H1 (cell line): ENCODE measurements at regions not wholly inside any gene's neighbourhood (a gene's known extent, or its start where the extent isn't known, plus 50 kb on each side); places are given as distances from the start of the nearest gene placed in this dataset.

ENCODE experiments used
- CTCF ChIA-PET: fragments of 300-600 bp; sonication (Branson Sonifier 250); formaldehyde crosslinking; loops from one replicate; lab custom pipeline; 2021; ENCODE audit not compliant: partially characterized antibody; lab: Charles Lee
- POLR2A ChIA-PET: fragments of 300-600 bp; sonication (Branson Sonifier 250); formaldehyde crosslinking; loops from one replicate; lab custom pipeline; 2021; ENCODE audit warnings: inconsistent platforms; ENCODE audit not compliant: partially characterized antibody; lab: Charles Lee
- DNase-seq, 2 experiments: peaks; one replicate each; pipeline versions ENCODE4 v3.0.0 to v3.0.0-alpha.2; 2010 to 2022; ENCODE audit warnings: low spot score in 2 of 2, low read depth in 1 of 2, mixed read lengths in 1 of 2
- FAIRE-seq: peaks from 2 replicates; lab custom pipeline; 2011; peaks lifted over from hg19 to GRCh38; lab: Jason Lieb, UNC
- H2AFZ ChIP-seq: 2 replicates; pipeline ENCODE4 v1.8.1; 2012; ENCODE audit warnings: low read length, inconsistent platforms
- H2AK5ac ChIP-seq: 2 replicates; pipeline ENCODE4 v1.6.1; 2013; ENCODE audit warnings: low read depth, low read length
- H2BK120ac ChIP-seq: replicated peaks from 2 replicates; pipeline ENCODE3; 2013; ENCODE audit warnings: low read depth, low read length, inconsistent platforms
- H2BK12ac ChIP-seq: 2 replicates; pipeline ENCODE4 v1.6.1; 2013; ENCODE audit warnings: low read depth, low read length
- H2BK15ac ChIP-seq: 2 replicates; pipeline ENCODE4 v1.6.1; 2013; ENCODE audit warnings: low read length
- H2BK20ac ChIP-seq: 2 replicates; pipeline ENCODE4 v1.6.1; 2013; ENCODE audit warnings: low read length
- H2BK5ac ChIP-seq: 2 replicates; pipeline ENCODE4 v1.6.1; 2013; ENCODE audit warnings: low read depth, low read length
- H3K14ac ChIP-seq: 2 replicates; pipeline ENCODE4 v1.6.1; 2013; ENCODE audit warnings: inconsistent platforms; ENCODE audit not compliant: insufficient read length
- H3K18ac ChIP-seq: 2 replicates; pipeline ENCODE4 v1.6.1; 2013; ENCODE audit warnings: low read length; ENCODE audit errors: extremely low read depth
- H3K23ac ChIP-seq: 2 replicates; pipeline ENCODE4 v1.6.1; 2013; ENCODE audit warnings: inconsistent platforms; ENCODE audit not compliant: insufficient read length
- H3K23me2 ChIP-seq: 2 replicates; pipeline ENCODE4 v1.6.1; 2013; ENCODE audit warnings: low read depth, low read length
- H3K27ac ChIP-seq: 2 replicates; pipeline ENCODE4 v1.6.1; 2011; ENCODE audit warnings: low read depth, low read length, inconsistent platforms
- H3K27me3 ChIP-seq, 4 experiments: replicated peaks in 1 of 4; 1 replicate in 1 of 4; 2 replicates in 3 of 4; pipeline versions ENCODE4 v1.6.1 to v1.8.1; 2011 to 2013; ENCODE audit warnings: low read length in 3 of 4, mild to moderate bottlenecking in 3 of 4, inconsistent platforms in 2 of 4, mixed read lengths in 2 of 4, moderate library complexity in 1 of 4; ENCODE audit not compliant: control insufficient read depth in 3 of 4, insufficient read depth in 3 of 4; ENCODE audit errors: extremely low read depth in 1 of 4
- H3K36me3 ChIP-seq, 4 experiments: 2 replicates each; pipeline versions ENCODE4 v1.6.1 to v1.8.1; 2011 to 2013; ENCODE audit warnings: mild to moderate bottlenecking in 4 of 4, low read length in 3 of 4, moderate library complexity in 2 of 4, control low read depth in 1 of 4, inconsistent platforms in 1 of 4; ENCODE audit not compliant: insufficient read depth in 4 of 4, control insufficient read depth in 2 of 4
- H3K4ac ChIP-seq: replicated peaks from 2 replicates; pipeline ENCODE3; 2013; ENCODE audit warnings: low read length, low read depth, mixed read lengths, inconsistent platforms; ENCODE audit not compliant: insufficient read length
- H3K4me1 ChIP-seq, 4 experiments: replicated peaks in 1 of 4; 1 replicate in 1 of 4; 2 replicates in 3 of 4; pipeline versions ENCODE4 v1.6.1 to v1.8.1; 2011 to 2013; ENCODE audit warnings: low read length in 3 of 4, inconsistent platforms in 2 of 4, mixed read lengths in 1 of 4; ENCODE audit not compliant: insufficient read depth in 4 of 4, control insufficient read depth in 3 of 4
- H3K4me2 ChIP-seq, 2 experiments: 2 replicates each; pipeline versions ENCODE4 v1.6.1 to v1.8.1; 2011 to 2013; ENCODE audit warnings: low read depth in 2 of 2, low read length in 2 of 2, control low read depth in 1 of 2, inconsistent platforms in 1 of 2, mild to moderate bottlenecking in 1 of 2; ENCODE audit not compliant: insufficient read depth in 1 of 2
- H3K4me3 ChIP-seq, 4 experiments: fragments of 200-600, 300-600 bp in 1 of 4; sonication (generic), shearing (Covaris generic), sonication (Bioruptor Twin) in 1 of 4; 2 replicates each; pipeline versions ENCODE4 v1.5.1 to v1.8.1; 2011 to 2016; ENCODE audit warnings: low read length in 4 of 4, low read depth in 3 of 4, control low read depth in 2 of 4, inconsistent platforms in 2 of 4, mild to moderate bottlenecking in 2 of 4, mixed read lengths in 1 of 4, moderate library complexity in 1 of 4; ENCODE audit not compliant: insufficient read depth in 2 of 4; ENCODE audit errors: extremely low read depth in 1 of 4
- H3K56ac ChIP-seq: replicated peaks from 2 replicates; pipeline ENCODE3; 2013; ENCODE audit warnings: low read depth, mild to moderate bottlenecking, mixed read lengths, low read length, inconsistent platforms; ENCODE audit not compliant: insufficient read length
- H3K79me1 ChIP-seq: 2 replicates; pipeline ENCODE4 v1.6.1; 2013; ENCODE audit warnings: low read depth, low read length, control low read depth
- H3K79me2 ChIP-seq, 2 experiments: 2 replicates each; pipeline versions ENCODE4 v1.6.1 to v1.8.1; 2012 to 2013; ENCODE audit warnings: low read length in 2 of 2, mild to moderate bottlenecking in 2 of 2, inconsistent platforms in 1 of 2; ENCODE audit not compliant: insufficient read depth in 2 of 2, control insufficient read depth in 1 of 2
- H3K9ac ChIP-seq, 4 experiments: replicated peaks in 1 of 4; 1 replicate in 1 of 4; 2 replicates in 3 of 4; pipeline versions ENCODE4 v1.6.1 to v1.8.1; 2011 to 2013; ENCODE audit warnings: low read depth in 3 of 4, low read length in 3 of 4, control low read depth in 2 of 4, mild to moderate bottlenecking in 2 of 4, moderate library complexity in 2 of 4, inconsistent platforms in 1 of 4; ENCODE audit errors: extremely low read depth in 1 of 4
- H3K9me3 ChIP-seq, 2 experiments: 2 replicates each; pipeline versions ENCODE4 v1.6.1 to v1.8.1; 2012 to 2013; ENCODE audit warnings: mild to moderate bottlenecking in 2 of 2, moderate library complexity in 2 of 2, control low read depth in 1 of 2, inconsistent platforms in 1 of 2, low read depth in 1 of 2, low read length in 1 of 2, mixed read lengths in 1 of 2; ENCODE audit not compliant: insufficient read depth in 2 of 2
- H4K20me1 ChIP-seq, 2 experiments: replicated peaks in 1 of 2; 2 replicates each; pipeline versions ENCODE3 to v1.8.1; 2011 to 2013; ENCODE audit warnings: inconsistent platforms in 2 of 2, low read length in 2 of 2, mild to moderate bottlenecking in 1 of 2; ENCODE audit not compliant: insufficient read depth in 2 of 2, control insufficient read depth in 1 of 2
- H4K5ac ChIP-seq: 2 replicates; pipeline ENCODE4 v1.6.1; 2013; ENCODE audit warnings: low read length, low read depth, mixed read lengths, inconsistent platforms; ENCODE audit not compliant: insufficient read length
- H4K8ac ChIP-seq: 2 replicates; pipeline ENCODE4 v1.8.0; 2013; ENCODE audit warnings: mild to moderate bottlenecking, moderate library complexity, low read length, inconsistent platforms; ENCODE audit not compliant: insufficient read depth; ENCODE audit errors: extremely low read depth
- H4K91ac ChIP-seq: replicated peaks from 2 replicates; pipeline ENCODE3; 2013; ENCODE audit warnings: low read length, mixed read lengths, inconsistent platforms; ENCODE audit not compliant: insufficient read length
- SP1 ChIP-seq: IDR thresholded peaks from 2 replicates; pipeline ENCODE4 v1.6.1; 2011; ENCODE audit warnings: low read depth, low read length
- YY1 ChIP-seq: IDR thresholded peaks from 2 replicates; pipeline ENCODE4 v1.6.1; 2011; ENCODE audit warnings: low read depth, mild to moderate bottlenecking, low read length
- WGBS, 2 experiments: shearing (Covaris generic) in 1 of 2; methylation state at CpG; one replicate each; pipeline versions ENCODE4 v1.1.6 to v1.1.7; 2013 to 2015; ENCODE audit warnings: low lambda C conversion rate in 2 of 2, mixed read lengths in 2 of 2, inconsistent platforms in 1 of 2, low coverage in 1 of 2, missing lambda C conversion rate in 1 of 2; ENCODE audit not compliant: insufficient replicate concordance in 2 of 2, insufficient coverage in 1 of 2, insufficient read length in 1 of 2; ENCODE audit errors: extremely low coverage in 1 of 2, missing lambda C conversion rate in 1 of 2; 5-methylcytosine and 5-hydroxymethylcytosine counted together
- TF ChIP-seq, protein P1 (sequence below): IDR thresholded peaks from 2 replicates; pipeline ENCODE4 v1.6.1; 2011; ENCODE audit warnings: low read length, improper control_type of control experiment

GRCh38 chr2:174664084-174664759 is 66.6 kb upstream of the WIPF1 start:
- no peak overlapping the region for H2BK12ac ChIP-seq
- no peak overlapping the region for H3K9ac ChIP-seq
- H2AK5ac ChIP-seq: no peak overlapping the region
- H3K4ac ChIP-seq: no peak overlapping the region
- H3K79me1 ChIP-seq: no peaks in the 10 kb centered on the region
- POLR2A ChIA-PET: no interaction called here
- no peaks in the 10 kb centered on the region for H3K79me2 ChIP-seq
- no peak overlapping the region for H4K8ac ChIP-seq
- TF ChIP-seq, protein P1, sequence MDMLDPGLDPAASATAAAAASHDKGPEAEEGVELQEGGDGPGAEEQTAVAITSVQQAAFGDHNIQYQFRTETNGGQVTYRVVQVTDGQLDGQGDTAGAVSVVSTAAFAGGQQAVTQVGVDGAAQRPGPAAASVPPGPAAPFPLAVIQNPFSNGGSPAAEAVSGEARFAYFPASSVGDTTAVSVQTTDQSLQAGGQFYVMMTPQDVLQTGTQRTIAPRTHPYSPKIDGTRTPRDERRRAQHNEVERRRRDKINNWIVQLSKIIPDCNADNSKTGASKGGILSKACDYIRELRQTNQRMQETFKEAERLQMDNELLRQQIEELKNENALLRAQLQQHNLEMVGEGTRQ: no peak
- TF ChIP-seq YY1 (no peak), SP1 (no peak)
- FAIRE-seq (no peak), DNase-seq (no peak)
- H2BK15ac ChIP-seq: no peak overlapping the region
- H3K18ac ChIP-seq: no peak overlapping the region
- no peak overlapping the region for H4K5ac ChIP-seq
- CTCF ChIA-PET: interaction anchor here (0.6 to 1.2 kb wide), 3 partner anchors 24 to 79 kb away, joined by 3 to 4 read pairs (median 3); no protein-coding TSS in a partner anchor
- no peak overlapping the region for H2BK5ac ChIP-seq
- H2BK20ac ChIP-seq: no peak overlapping the region
- no peak overlapping the region for H3K23ac ChIP-seq
- no peaks in the 10 kb centered on the region for H3K36me3 ChIP-seq
- no peaks in the 10 kb centered on the region for H3K27me3 ChIP-seq
- no peaks in the 10 kb centered on the region for H4K20me1 ChIP-seq
- H2AFZ ChIP-seq: no peak overlapping the region
- no peak overlapping the region for H4K91ac ChIP-seq
- H3K14ac ChIP-seq: no peak overlapping the region
- no peaks in the 10 kb centered on the region for H3K9me3 ChIP-seq
- H3K4me3 ChIP-seq: no peak overlapping the region
- H3K4me1 ChIP-seq: peaks cover 0 to 6% (median 1%) of the 10 kb centered on the region in 4 experiments; a peak in 3 of 7 replicates
- no peak overlapping the region for H3K27ac ChIP-seq
- no peak overlapping the region for H3K4me2 ChIP-seq
- no peak overlapping the region for H2BK120ac ChIP-seq
- no peak overlapping the region for H3K56ac ChIP-seq
- WGBS, 2 experiments: 82% methylated on average over 7 of the region's 7 CpGs; no CpG with 5 or more reads in 1 of the 2 experiments
- H3K23me2 ChIP-seq: no peaks in the 10 kb centered on the region
